ENCODE measurements at regions not wholly inside any gene's neighbourhood (a gene's known extent, or its start where the extent isn't known, plus 50 kb on each side); places are given as distances from the start of the nearest gene placed in this dataset.

- no peak overlapping the region for H3K9ac ChIP-seq (ENCODE audit: low read length)
- H3K9me3 ChIP-seq (ENCODE audit: low read length), result peaks cover 4% of the 10 kb centered on the region
- no peaks in the 10 kb centered on the region for H4K20me1 ChIP-seq (ENCODE audit: insufficient read depth)
- H3K27ac ChIP-seq (ENCODE audit: low read length), result no peak overlapping the region
- TF ChIP-seq, protein P1, sequence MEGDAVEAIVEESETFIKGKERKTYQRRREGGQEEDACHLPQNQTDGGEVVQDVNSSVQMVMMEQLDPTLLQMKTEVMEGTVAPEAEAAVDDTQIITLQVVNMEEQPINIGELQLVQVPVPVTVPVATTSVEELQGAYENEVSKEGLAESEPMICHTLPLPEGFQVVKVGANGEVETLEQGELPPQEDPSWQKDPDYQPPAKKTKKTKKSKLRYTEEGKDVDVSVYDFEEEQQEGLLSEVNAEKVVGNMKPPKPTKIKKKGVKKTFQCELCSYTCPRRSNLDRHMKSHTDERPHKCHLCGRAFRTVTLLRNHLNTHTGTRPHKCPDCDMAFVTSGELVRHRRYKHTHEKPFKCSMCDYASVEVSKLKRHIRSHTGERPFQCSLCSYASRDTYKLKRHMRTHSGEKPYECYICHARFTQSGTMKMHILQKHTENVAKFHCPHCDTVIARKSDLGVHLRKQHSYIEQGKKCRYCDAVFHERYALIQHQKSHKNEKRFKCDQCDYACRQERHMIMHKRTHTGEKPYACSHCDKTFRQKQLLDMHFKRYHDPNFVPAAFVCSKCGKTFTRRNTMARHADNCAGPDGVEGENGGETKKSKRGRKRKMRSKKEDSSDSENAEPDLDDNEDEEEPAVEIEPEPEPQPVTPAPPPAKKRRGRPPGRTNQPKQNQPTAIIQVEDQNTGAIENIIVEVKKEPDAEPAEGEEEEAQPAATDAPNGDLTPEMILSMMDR (IDR thresholded peaks at IDR 0.05; ENCODE audit: poor library complexity, severe bottlenecking), result no peak
- TF ChIP-seq RAD21 (conservative IDR thresholded peaks at IDR 0.05) (no peak), TAF1 (IDR thresholded peaks at IDR 0.05; ENCODE audit: low read depth) (no peak), EZH2 (IDR thresholded peaks at IDR 0.05; ENCODE audit: borderline replicate concordance, insufficient read depth, low read length, poor library complexity, severe bottlenecking) (no peak), EP300 (conservative IDR thresholded peaks at IDR 0.05; ENCODE audit: poor library complexity, severe bottlenecking) (no peak), SMC3 (conservative IDR thresholded peaks at IDR 0.05; ENCODE audit: poor library complexity) (no peak), MXI1 (conservative IDR thresholded peaks at IDR 0.05; ENCODE audit: poor library complexity, severe bottlenecking) (no peak)
- H3K9me2 ChIP-seq (ENCODE audit: insufficient read depth, low read length), result no peaks in the 10 kb centered on the region
- H3K27me3 ChIP-seq (ENCODE audit: insufficient read depth, low read depth, low read length), result no peaks in the 10 kb centered on the region
- H3K79me2 ChIP-seq (replicated peaks; ENCODE audit: insufficient read depth, low read length), result no peaks in the 10 kb centered on the region
- no peaks in the 10 kb centered on the region for H3F3A ChIP-seq (ENCODE audit: insufficient read depth, low read length, poor library complexity, severe bottlenecking)
- no peaks in the 10 kb centered on the region for H3K36me3 ChIP-seq (ENCODE audit: insufficient read depth, low read length)
- no peak overlapping the region for H3K4me3 ChIP-seq (ENCODE audit: low read length)
- H3K4me2 ChIP-seq (ENCODE audit: low read length), result no peak overlapping the region
- H2AFZ ChIP-seq (ENCODE audit: low read depth, low read length), result no peak overlapping the region
Measured at GRCh38 chr11:119847853-119848252, 118.9 kb upstream of the NECTIN1 start.

GRCh38 chr11:119846374-119846773 is 117.4 kb upstream of the NECTIN1 start:
- H4K20me1 ChIP-seq (ENCODE audit: insufficient read depth), result no peaks in the 10 kb centered on the region
- H3K79me2 ChIP-seq (replicated peaks; ENCODE audit: insufficient read depth, low read length), result no peaks in the 10 kb centered on the region
- H3K36me3 ChIP-seq (ENCODE audit: insufficient read depth, low read length), result no peaks in the 10 kb centered on the region
- H3K9me2 ChIP-seq (ENCODE audit: insufficient read depth, low read length), result no peaks in the 10 kb centered on the region
- TF ChIP-seq RAD21 (conservative IDR thresholded peaks at IDR 0.05), result no peak
- TF ChIP-seq SMC3 (conservative IDR thresholded peaks at IDR 0.05; ENCODE audit: poor library complexity), result no peak
- TF ChIP-seq EZH2 (IDR thresholded peaks at IDR 0.05; ENCODE audit: borderline replicate concordance, insufficient read depth, low read length, poor library complexity, severe bottlenecking), result no peak
- TF ChIP-seq EP300 (conservative IDR thresholded peaks at IDR 0.05; ENCODE audit: poor library complexity, severe bottlenecking), result no peak
- TF ChIP-seq REST (IDR thresholded peaks at IDR 0.05; ENCODE audit: borderline replicate concordance), result no peak
- TF ChIP-seq, protein P1 (IDR thresholded peaks at IDR 0.05; ENCODE audit: poor library complexity, severe bottlenecking), result no peak
- no peak for TF ChIP-seq POLR2AphosphoS5 (IDR thresholded peaks at IDR 0.05)
- no peak for TF ChIP-seq TAF1 (IDR thresholded peaks at IDR 0.05; ENCODE audit: low read depth)
- no peak for TF ChIP-seq MXI1 (conservative IDR thresholded peaks at IDR 0.05; ENCODE audit: poor library complexity, severe bottlenecking)
- no peak overlapping the region for H2AFZ ChIP-seq (ENCODE audit: low read depth, low read length)
- no peak overlapping the region for H3K4me3 ChIP-seq (ENCODE audit: low read length)
- no peak overlapping the region for H3K9ac ChIP-seq (ENCODE audit: low read length)
- H3K4me2 ChIP-seq (ENCODE audit: low read length), result no peak overlapping the region
- H3K27ac ChIP-seq (ENCODE audit: low read length), result no peak overlapping the region
- no peaks in the 10 kb centered on the region for H3K27me3 ChIP-seq (ENCODE audit: insufficient read depth, low read depth, low read length)
- peaks cover 4% of the 10 kb centered on the region for H3K9me3 ChIP-seq (ENCODE audit: low read length)
- no peaks in the 10 kb centered on the region for H3F3A ChIP-seq (ENCODE audit: insufficient read depth, low read length, poor library complexity, severe bottlenecking)
